Activated CD8-positive, alpha-beta T cell treated with anti-CD3 and anti-CD28 coated beads for 36 hours (primary cell): ENCODE measurements at regions not wholly inside any gene's neighbourhood (a gene's known extent, or its start where the extent isn't known, plus 50 kb on each side); places are given as distances from the start of the nearest gene placed in this dataset.
"Not testable (repeated sequence)": the region's sequence is repeated elsewhere in the genome, so short reads cannot be mapped to it uniquely, and the experiment has no call there.

Experiments
- ATAC-seq: fragments of 200-7000 bp; cut with Tn5 transposase; one replicate; pipeline ENCODE4 v1.10.0; 2021; ENCODE audit warnings: mild to moderate bottlenecking, moderate library complexity
- CTCF ChIA-PET: fragments of 350-600 bp; sonication (Branson Sonifier 250); formaldehyde crosslinking; loops from one replicate; lab custom pipeline; 2021; ENCODE audit warnings: antibody characterized with exemption; lab: Charles Lee
- POLR2A ChIA-PET: fragments of 350-600 bp; sonication (Branson Sonifier 250); formaldehyde crosslinking; loops from one replicate; lab custom pipeline; 2021; ENCODE audit warnings: antibody characterized with exemption; lab: Charles Lee
- DNase-seq: peaks from one replicate; pipeline ENCODE4 v3.0.0-alpha.2; 2020
- H3K27ac Mint-ChIP-seq: one replicate; pipeline ENCODE4 v1.8.0; 2021; ENCODE audit warnings: mild to moderate bottlenecking, mixed read lengths
- H3K27me3 Mint-ChIP-seq: one replicate; pipeline ENCODE4 v1.8.0; 2021; ENCODE audit warnings: mixed read lengths
- H3K36me3 Mint-ChIP-seq: one replicate; pipeline ENCODE4 v1.8.0; 2021; ENCODE audit warnings: low read depth, mixed read lengths
- H3K4me1 Mint-ChIP-seq: one replicate; pipeline ENCODE4 v1.8.0; 2021; ENCODE audit warnings: low read depth, mixed read lengths
- H3K4me3 Mint-ChIP-seq: one replicate; pipeline ENCODE4 v1.8.0; 2021; ENCODE audit warnings: mild to moderate bottlenecking, moderate library complexity, mixed read lengths
- H3K9me3 Mint-ChIP-seq: one replicate; pipeline ENCODE4 v1.8.0; 2021; ENCODE audit warnings: mixed read lengths
- CTCF ChIP-seq: fragments of 200-600 bp; IDR thresholded peaks from one replicate; pipeline ENCODE4 v1.8.0; 2022; ENCODE audit warnings: antibody characterized with exemption, mild to moderate bottlenecking
- intact Hi-C: fragments of 100-400 bp; cut with micrococcal nuclease; formaldehyde crosslinking; loops from one replicate; pipeline ENCODE4 v1.10.0; 2022

- ATAC-seq (no peak), DNase-seq (no peak)
- Mint-ChIP-seq H3K9me3 (no peaks in the 10 kb centered on the region), H3K27me3 (peaks cover 3% of the 10 kb centered on the region), H3K4me1 (no peaks in the 10 kb centered on the region), H3K27ac (no peak overlapping the region), H3K4me3 (no peak overlapping the region), H3K36me3 (no peaks in the 10 kb centered on the region)
- CTCF ChIA-PET, result no interaction called here
- POLR2A ChIA-PET, result no interaction called here
- TF ChIP-seq CTCF, result no peak
- intact Hi-C loops, result no loop called here
These were observed 156.8 kb upstream of the UBE2E3 start for GRCh38 chr2:180823546-180824141.

- Mint-ChIP-seq H3K4me3 (no peak overlapping the region), H3K9me3 (peaks cover 4% of the 10 kb centered on the region), H3K4me1 (no peaks in the 10 kb centered on the region), H3K27ac (no peak overlapping the region), H3K27me3 (no peaks in the 10 kb centered on the region), H3K36me3 (no peaks in the 10 kb centered on the region)
- no peak for TF ChIP-seq CTCF
- ChIA-PET POLR2A (no interaction called here), CTCF (no interaction called here)
- intact Hi-C loops, result no loop called here
- no peak for ATAC-seq
- no peak for DNase-seq
These were observed 161.3 kb upstream of the UBE2E3 start for GRCh38 chr2:180819106-180819505.

- H3K27me3 Mint-ChIP-seq, H3K4me3 Mint-ChIP-seq, POLR2A ChIA-PET, CTCF ChIA-PET, H3K4me1 Mint-ChIP-seq, H3K36me3 Mint-ChIP-seq, DNase-seq, intact Hi-C loops, H3K27ac Mint-ChIP-seq, H3K9me3 Mint-ChIP-seq, ATAC-seq: not testable (repeated sequence)
These were observed 161.7 kb upstream of the UBE2E3 start for GRCh38 chr2:180818700-180819099.

GRCh38 chr2:180799141-180799540, 181.3 kb upstream of the UBE2E3 start:
- ATAC-seq (no peak), DNase-seq (no peak)
- Mint-ChIP-seq H3K4me3 (no peak overlapping the region), H3K27ac (no peak overlapping the region), H3K27me3 (peaks cover 5% of the 10 kb centered on the region), H3K4me1 (no peaks in the 10 kb centered on the region), H3K9me3 (no peaks in the 10 kb centered on the region), H3K36me3 (no peaks in the 10 kb centered on the region)
- ChIA-PET POLR2A (no interaction called here), CTCF (no interaction called here)
- TF ChIP-seq CTCF, result no peak
- intact Hi-C loops, result no loop called here

- no peaks in the 10 kb centered on the region for H3K36me3 Mint-ChIP-seq
- intact Hi-C loops, result no loop called here
- ATAC-seq (no peak), DNase-seq (no peak)
- H3K27me3 Mint-ChIP-seq, result peaks cover 2% of the 10 kb centered on the region
- H3K27ac Mint-ChIP-seq, result no peak overlapping the region
- POLR2A ChIA-PET, result no interaction called here
- no peaks in the 10 kb centered on the region for H3K4me1 Mint-ChIP-seq
- CTCF ChIA-PET, result no interaction called here
- no peaks in the 10 kb centered on the region for H3K9me3 Mint-ChIP-seq
- TF ChIP-seq CTCF, result no peak
- no peak overlapping the region for H3K4me3 Mint-ChIP-seq
These were observed 189.5 kb upstream of the UBE2E3 start for GRCh38 chr2:180790891-180791290.

GRCh38 chr2:180787330-180787729, 193.1 kb upstream of the UBE2E3 start:
- CTCF ChIA-PET, result no interaction called here
- DNase-seq, result no peak
- TF ChIP-seq CTCF, result no peak
- POLR2A ChIA-PET, result no interaction called here
- intact Hi-C loops, result no loop called here
- ATAC-seq, result no peak
- Mint-ChIP-seq H3K4me1 (no peaks in the 10 kb centered on the region), H3K36me3 (no peaks in the 10 kb centered on the region), H3K9me3 (no peaks in the 10 kb centered on the region), H3K27me3 (peaks cover 2% of the 10 kb centered on the region), H3K4me3 (no peak overlapping the region), H3K27ac (no peak overlapping the region)
